Transverse colon (tissue), 4 donors: ENCODE measurements at regions not wholly inside any gene's neighbourhood (a gene's known extent, or its start where the extent isn't known, plus 50 kb on each side); places are given as distances from the start of the nearest gene placed in this dataset.

Experiments
- EP300 ChIP-seq: sonication (generic); formaldehyde crosslinking; IDR thresholded peaks from one replicate; pipeline ENCODE4 v1.6.1; 2017; ENCODE audit warnings: antibody characterized with exemption, low read depth
- POLR2A ChIP-seq: fragments of 450-650 bp; IDR thresholded peaks from one replicate; pipeline ENCODE4 v1.6.1; 2016; ENCODE audit warnings: antibody characterized with exemption, mild to moderate bottlenecking, moderate library complexity
- POLR2AphosphoS5 ChIP-seq, 3 donors: sonication (generic); formaldehyde crosslinking; IDR thresholded peaks; one replicate each; pipeline ENCODE4 v1.6.1; 2016; ENCODE audit warnings: antibody characterized with exemption in 3 of 3
- TF ChIP-seq, protein P1 (sequence below), 5 experiments: fragments of 200-600 bp in 3 of 5; fragments of 450-650 bp in 2 of 5; sonication (generic) in 3 of 5; IDR thresholded peaks; 1 replicate in 2 of 5; 2 replicates in 3 of 5; pipeline ENCODE4 v1.5.1; 2016 to 2017; ENCODE audit warnings: antibody characterized with exemption in 5 of 5, inconsistent platforms in 3 of 5, mild to moderate bottlenecking in 2 of 5, moderate library complexity in 1 of 5

- TF ChIP-seq, protein P1, sequence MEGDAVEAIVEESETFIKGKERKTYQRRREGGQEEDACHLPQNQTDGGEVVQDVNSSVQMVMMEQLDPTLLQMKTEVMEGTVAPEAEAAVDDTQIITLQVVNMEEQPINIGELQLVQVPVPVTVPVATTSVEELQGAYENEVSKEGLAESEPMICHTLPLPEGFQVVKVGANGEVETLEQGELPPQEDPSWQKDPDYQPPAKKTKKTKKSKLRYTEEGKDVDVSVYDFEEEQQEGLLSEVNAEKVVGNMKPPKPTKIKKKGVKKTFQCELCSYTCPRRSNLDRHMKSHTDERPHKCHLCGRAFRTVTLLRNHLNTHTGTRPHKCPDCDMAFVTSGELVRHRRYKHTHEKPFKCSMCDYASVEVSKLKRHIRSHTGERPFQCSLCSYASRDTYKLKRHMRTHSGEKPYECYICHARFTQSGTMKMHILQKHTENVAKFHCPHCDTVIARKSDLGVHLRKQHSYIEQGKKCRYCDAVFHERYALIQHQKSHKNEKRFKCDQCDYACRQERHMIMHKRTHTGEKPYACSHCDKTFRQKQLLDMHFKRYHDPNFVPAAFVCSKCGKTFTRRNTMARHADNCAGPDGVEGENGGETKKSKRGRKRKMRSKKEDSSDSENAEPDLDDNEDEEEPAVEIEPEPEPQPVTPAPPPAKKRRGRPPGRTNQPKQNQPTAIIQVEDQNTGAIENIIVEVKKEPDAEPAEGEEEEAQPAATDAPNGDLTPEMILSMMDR (IDR thresholded peaks at IDR 0.05) = no peak
- TF ChIP-seq POLR2A (no peak), EP300 (no peak), POLR2AphosphoS5 (IDR thresholded peaks at IDR 0.05) (no peak)
These were observed 737.9 kb upstream of the SLC35B3 start for GRCh38 chr6:9173229-9173628.
